GM23338 (cell line): ENCODE measurements at regions not wholly inside any gene's neighbourhood (a gene's known extent, or its start where the extent isn't known, plus 50 kb on each side); places are given as distances from the start of the nearest gene placed in this dataset.

Source experiments
- ATAC-seq: fragments of 200-7000 bp; cut with Tn5 transposase; 3 replicates; pipeline ENCODE4 v1.9.1; 2020
- DNase-seq: peaks from one replicate; pipeline ENCODE4 v3.0.0-alpha.2; 2015; ENCODE audit warnings: low spot score
- H2AFZ ChIP-seq: fragments of 200-600 bp; sonication (generic); 2 replicates; pipeline ENCODE4 v1.8.0; 2016; ENCODE audit warnings: antibody characterized with exemption, mild to moderate bottlenecking, moderate library complexity
- H3F3A ChIP-seq: fragments of 200-600 bp; sonication (generic); replicated peaks from 2 replicates; pipeline ENCODE4 v1.8.0; 2017; ENCODE audit warnings: antibody characterized with exemption, mixed run types, low read depth
- H3K27ac ChIP-seq: fragments of 200-600 bp; sonication (generic); 2 replicates; pipeline ENCODE4 v1.6.1; 2016; ENCODE audit warnings: low read depth
- H3K27me3 ChIP-seq: fragments of 200-600 bp; sonication (generic); 2 replicates; pipeline ENCODE4 v1.8.0; 2016; ENCODE audit warnings: mild to moderate bottlenecking, mixed run types, moderate library complexity; ENCODE audit not compliant: insufficient read depth
- H3K36me3 ChIP-seq: fragments of 200-600 bp; sonication (generic); 2 replicates; pipeline ENCODE4 v1.8.0; 2016; ENCODE audit warnings: mild to moderate bottlenecking; ENCODE audit not compliant: insufficient read depth
- H3K4me1 ChIP-seq: fragments of 200-600 bp; sonication (generic); 2 replicates; pipeline ENCODE4 v1.8.0; 2016; ENCODE audit warnings: mild to moderate bottlenecking, moderate library complexity; ENCODE audit not compliant: insufficient read depth
- H3K4me2 ChIP-seq: fragments of 200-600 bp; sonication (generic); 2 replicates; pipeline ENCODE4 v1.7.1; 2017; ENCODE audit warnings: mixed run types
- H3K4me3 ChIP-seq: fragments of 200-600 bp; sonication (generic); 2 replicates; pipeline ENCODE4 v1.6.1; 2016; ENCODE audit warnings: mixed run types
- H3K79me2 ChIP-seq: fragments of 200-600 bp; sonication (generic); replicated peaks from 2 replicates; pipeline ENCODE4 v1.8.0; 2017; ENCODE audit warnings: mild to moderate bottlenecking; ENCODE audit not compliant: insufficient read depth
- H3K9me2 ChIP-seq: fragments of 200-600 bp; sonication (generic); 2 replicates; pipeline ENCODE4 v1.8.0; 2017; ENCODE audit not compliant: insufficient read depth
- H4K20me1 ChIP-seq: fragments of 200-600 bp; sonication (generic); replicated peaks from 2 replicates; pipeline ENCODE4 v1.8.0; 2017; ENCODE audit warnings: mild to moderate bottlenecking; ENCODE audit not compliant: insufficient read depth
- H3K27ac Mint-ChIP-seq: 2 replicates; pipeline ENCODE4 v1.8.0; 2020; ENCODE audit warnings: inconsistent platforms, mild to moderate bottlenecking, moderate library complexity, mixed read lengths
- H3K27me3 Mint-ChIP-seq: 3 replicates; pipeline ENCODE4 v1.8.0; 2022; ENCODE audit warnings: low read depth, mild to moderate bottlenecking, moderate library complexity, mixed read lengths, inconsistent platforms; ENCODE audit not compliant: insufficient read depth, poor library complexity
- H3K36me3 Mint-ChIP-seq: 3 replicates; pipeline ENCODE4 v1.8.0; 2021; ENCODE audit warnings: low read depth, mild to moderate bottlenecking, inconsistent platforms, moderate library complexity, mixed read lengths
- H3K4me1 Mint-ChIP-seq: 3 replicates; pipeline ENCODE4 v1.8.0; 2020; ENCODE audit warnings: mild to moderate bottlenecking, inconsistent platforms, mixed read lengths
- H3K4me3 Mint-ChIP-seq: 3 replicates; pipeline ENCODE4 v1.8.0; 2021; ENCODE audit warnings: moderate library complexity, mild to moderate bottlenecking, inconsistent platforms, mixed read lengths
- H3K9me3 Mint-ChIP-seq: 3 replicates; pipeline ENCODE4 v1.8.0; 2020; ENCODE audit warnings: moderate library complexity, mild to moderate bottlenecking, inconsistent platforms, mixed read lengths
- CTCF ChIP-seq, 2 experiments: fragments of 200-600 bp in 1 of 2; sonication (generic) in 1 of 2; conservative IDR thresholded peaks; 2 replicates each; pipeline versions ENCODE4 v1.5.1 to v1.6.1; 2016 to 2017; ENCODE audit warnings: antibody characterized with exemption in 2 of 2, low read depth in 2 of 2, mild to moderate bottlenecking in 2 of 2, moderate library complexity in 1 of 2
- EZH2 ChIP-seq: fragments of 200-600 bp; sonication (generic); IDR thresholded peaks from one replicate; pipeline ENCODE4 v1.8.0; 2017; ENCODE audit warnings: antibody characterized with exemption, mild to moderate bottlenecking, low read depth; ENCODE audit not compliant: unreplicated experiment
- EZH2phosphoT487 ChIP-seq: fragments of 200-600 bp; sonication (generic); IDR thresholded peaks from one replicate; pipeline ENCODE4 v1.8.1; 2018; ENCODE audit warnings: antibody characterized with exemption; ENCODE audit not compliant: unreplicated experiment
- JUNB ChIP-seq: IDR thresholded peaks from one replicate; pipeline ENCODE4 v1.6.1; 2016; ENCODE audit warnings: antibody characterized with exemption; ENCODE audit not compliant: unreplicated experiment
- NANOG ChIP-seq: IDR thresholded peaks from 2 replicates; pipeline ENCODE4 v1.6.1; 2016; ENCODE audit warnings: antibody characterized with exemption, borderline replicate concordance
- REST ChIP-seq: IDR thresholded peaks from one replicate; pipeline ENCODE4 v1.6.1; 2018; ENCODE audit warnings: antibody characterized with exemption; ENCODE audit not compliant: unreplicated experiment
- STAT1 ChIP-seq: IDR thresholded peaks from one replicate; pipeline ENCODE4 v1.6.1; 2016; ENCODE audit warnings: antibody characterized with exemption; ENCODE audit not compliant: unreplicated experiment
- ZNF114 ChIP-seq: fragments of 250-450 bp; sonication (Bioruptor Pico); IDR thresholded peaks from 2 replicates; pipeline ENCODE4 v1.5.0; 2020; ENCODE audit warnings: mild to moderate bottlenecking, moderate library complexity
- TF ChIP-seq, protein P1 (sequence below): fragments of 250-450 bp; sonication (Bioruptor Pico); IDR thresholded peaks from 2 replicates; pipeline ENCODE4 v1.5.0; 2020; ENCODE audit warnings: mild to moderate bottlenecking, moderate library complexity
- TF ChIP-seq, protein P2 (sequence below): IDR thresholded peaks from 2 replicates; pipeline ENCODE4 v1.6.1; 2016; ENCODE audit warnings: antibody characterized with exemption

- TF ChIP-seq, protein P1, sequence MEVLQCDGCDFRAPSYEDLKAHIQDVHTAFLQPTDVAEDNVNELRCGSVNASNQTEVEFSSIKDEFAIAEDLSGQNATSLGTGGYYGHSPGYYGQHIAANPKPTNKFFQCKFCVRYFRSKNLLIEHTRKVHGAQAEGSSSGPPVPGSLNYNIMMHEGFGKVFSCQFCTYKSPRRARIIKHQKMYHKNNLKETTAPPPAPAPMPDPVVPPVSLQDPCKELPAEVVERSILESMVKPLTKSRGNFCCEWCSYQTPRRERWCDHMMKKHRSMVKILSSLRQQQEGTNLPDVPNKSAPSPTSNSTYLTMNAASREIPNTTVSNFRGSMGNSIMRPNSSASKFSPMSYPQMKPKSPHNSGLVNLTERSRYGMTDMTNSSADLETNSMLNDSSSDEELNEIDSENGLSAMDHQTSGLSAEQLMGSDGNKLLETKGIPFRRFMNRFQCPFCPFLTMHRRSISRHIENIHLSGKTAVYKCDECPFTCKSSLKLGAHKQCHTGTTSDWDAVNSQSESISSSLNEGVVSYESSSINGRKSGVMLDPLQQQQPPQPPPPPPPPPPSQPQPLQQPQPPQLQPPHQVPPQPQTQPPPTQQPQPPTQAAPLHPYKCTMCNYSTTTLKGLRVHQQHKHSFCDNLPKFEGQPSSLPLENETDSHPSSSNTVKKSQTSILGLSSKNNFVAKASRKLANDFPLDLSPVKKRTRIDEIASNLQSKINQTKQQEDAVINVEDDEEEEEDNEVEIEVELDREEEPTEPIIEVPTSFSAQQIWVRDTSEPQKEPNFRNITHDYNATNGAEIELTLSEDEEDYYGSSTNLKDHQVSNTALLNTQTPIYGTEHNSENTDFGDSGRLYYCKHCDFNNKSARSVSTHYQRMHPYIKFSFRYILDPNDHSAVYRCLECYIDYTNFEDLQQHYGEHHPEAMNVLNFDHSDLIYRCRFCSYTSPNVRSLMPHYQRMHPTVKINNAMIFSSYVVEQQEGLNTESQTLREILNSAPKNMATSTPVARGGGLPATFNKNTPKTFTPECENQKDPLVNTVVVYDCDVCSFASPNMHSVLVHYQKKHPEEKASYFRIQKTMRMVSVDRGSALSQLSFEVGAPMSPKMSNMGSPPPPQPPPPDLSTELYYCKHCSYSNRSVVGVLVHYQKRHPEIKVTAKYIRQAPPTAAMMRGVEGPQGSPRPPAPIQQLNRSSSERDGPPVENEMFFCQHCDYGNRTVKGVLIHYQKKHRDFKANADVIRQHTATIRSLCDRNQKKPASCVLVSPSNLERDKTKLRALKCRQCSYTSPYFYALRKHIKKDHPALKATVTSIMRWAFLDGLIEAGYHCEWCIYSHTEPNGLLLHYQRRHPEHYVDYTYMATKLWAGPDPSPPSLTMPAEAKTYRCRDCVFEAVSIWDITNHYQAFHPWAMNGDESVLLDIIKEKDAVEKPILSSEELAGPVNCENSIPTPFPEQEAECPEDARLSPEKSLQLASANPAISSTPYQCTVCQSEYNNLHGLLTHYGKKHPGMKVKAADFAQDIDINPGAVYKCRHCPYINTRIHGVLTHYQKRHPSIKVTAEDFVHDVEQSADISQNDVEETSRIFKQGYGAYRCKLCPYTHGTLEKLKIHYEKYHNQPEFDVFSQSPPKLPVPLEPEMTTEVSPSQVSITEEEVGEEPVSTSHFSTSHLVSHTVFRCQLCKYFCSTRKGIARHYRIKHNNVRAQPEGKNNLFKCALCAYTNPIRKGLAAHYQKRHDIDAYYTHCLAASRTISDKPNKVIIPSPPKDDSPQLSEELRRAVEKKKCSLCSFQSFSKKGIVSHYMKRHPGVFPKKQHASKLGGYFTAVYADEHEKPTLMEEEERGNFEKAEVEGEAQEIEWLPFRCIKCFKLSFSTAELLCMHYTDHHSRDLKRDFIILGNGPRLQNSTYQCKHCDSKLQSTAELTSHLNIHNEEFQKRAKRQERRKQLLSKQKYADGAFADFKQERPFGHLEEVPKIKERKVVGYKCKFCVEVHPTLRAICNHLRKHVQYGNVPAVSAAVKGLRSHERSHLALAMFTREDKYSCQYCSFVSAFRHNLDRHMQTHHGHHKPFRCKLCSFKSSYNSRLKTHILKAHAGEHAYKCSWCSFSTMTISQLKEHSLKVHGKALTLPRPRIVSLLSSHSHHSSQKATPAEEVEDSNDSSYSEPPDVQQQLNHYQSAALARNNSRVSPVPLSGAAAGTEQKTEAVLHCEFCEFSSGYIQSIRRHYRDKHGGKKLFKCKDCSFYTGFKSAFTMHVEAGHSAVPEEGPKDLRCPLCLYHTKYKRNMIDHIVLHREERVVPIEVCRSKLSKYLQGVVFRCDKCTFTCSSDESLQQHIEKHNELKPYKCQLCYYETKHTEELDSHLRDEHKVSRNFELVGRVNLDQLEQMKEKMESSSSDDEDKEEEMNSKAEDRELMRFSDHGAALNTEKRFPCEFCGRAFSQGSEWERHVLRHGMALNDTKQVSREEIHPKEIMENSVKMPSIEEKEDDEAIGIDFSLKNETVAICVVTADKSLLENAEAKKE: no peak
- no peak for TF ChIP-seq EZH2phosphoT487
- TF ChIP-seq EZH2: no peak
- TF ChIP-seq JUNB: no peak
Measured at GRCh38 chr4:159483110-159483781, 380.4 kb downstream of the RAPGEF2 start (continued).

- Mint-ChIP-seq H3K36me3 (no peaks in the 10 kb centered on the region), H3K27me3 (no peaks in the 10 kb centered on the region), H3K9me3 (no peaks in the 10 kb centered on the region), H3K27ac (no peak overlapping the region), H3K4me1 (peaks cover 13% of the 10 kb centered on the region), H3K4me3 (no peak overlapping the region)
- peak overlapping the region; percentile 63; the same call in 1 of the 2 replicates for H2AFZ ChIP-seq
- H4K20me1 ChIP-seq: no peaks in the 10 kb centered on the region
- no peak for ATAC-seq
- peaks cover 3% of the 10 kb centered on the region; the same call in 1 of the 2 replicates for H3K4me1 ChIP-seq
- H3F3A ChIP-seq: no peaks in the 10 kb centered on the region
- no peak overlapping the region for H3K27ac ChIP-seq
- H3K4me2 ChIP-seq: no peak overlapping the region
- H3K4me3 ChIP-seq: no peak overlapping the region
- DNase-seq: no peak
- no peaks in the 10 kb centered on the region for H3K79me2 ChIP-seq
- no peaks in the 10 kb centered on the region for H3K36me3 ChIP-seq
- no peaks in the 10 kb centered on the region; the same call in 1 of the 2 replicates for H3K9me2 ChIP-seq
- no peaks in the 10 kb centered on the region for H3K27me3 ChIP-seq
- TF ChIP-seq, protein P2, sequence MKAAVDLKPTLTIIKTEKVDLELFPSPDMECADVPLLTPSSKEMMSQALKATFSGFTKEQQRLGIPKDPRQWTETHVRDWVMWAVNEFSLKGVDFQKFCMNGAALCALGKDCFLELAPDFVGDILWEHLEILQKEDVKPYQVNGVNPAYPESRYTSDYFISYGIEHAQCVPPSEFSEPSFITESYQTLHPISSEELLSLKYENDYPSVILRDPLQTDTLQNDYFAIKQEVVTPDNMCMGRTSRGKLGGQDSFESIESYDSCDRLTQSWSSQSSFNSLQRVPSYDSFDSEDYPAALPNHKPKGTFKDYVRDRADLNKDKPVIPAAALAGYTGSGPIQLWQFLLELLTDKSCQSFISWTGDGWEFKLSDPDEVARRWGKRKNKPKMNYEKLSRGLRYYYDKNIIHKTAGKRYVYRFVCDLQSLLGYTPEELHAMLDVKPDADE: no peak
- TF ChIP-seq STAT1 (no peak), EZH2phosphoT487 (no peak), CTCF (conservative IDR thresholded peaks at IDR 0.05; ENCODE audit: low read depth in 2 of 2) (no peak), JUNB (no peak), REST (no peak), ZNF114 (no peak), NANOG (no peak)
Measured at GRCh38 chr4:159483782-159484741, 381.2 kb downstream of the RAPGEF2 start.
